MM.1S (cell line): ENCODE measurements at regions not wholly inside any gene's neighbourhood (a gene's known extent, or its start where the extent isn't known, plus 50 kb on each side); places are given as distances from the start of the nearest gene placed in this dataset.

Experiments used
- EZH2 ChIP-seq: fragments of 300-600 bp; sonication (generic); optimal IDR thresholded peaks from 2 replicates; pipeline ENCODE3; 2017; ENCODE audit warnings: low read depth, mild to moderate bottlenecking, antibody characterized with exemption, low read length, mixed read lengths
- TF ChIP-seq, protein P1 (sequence below): fragments of 300-600 bp; sonication (generic); IDR thresholded peaks from 2 replicates; pipeline ENCODE4 v1.5.1; 2016; ENCODE audit warnings: antibody characterized with exemption, low read length, mixed read lengths

DNA sequence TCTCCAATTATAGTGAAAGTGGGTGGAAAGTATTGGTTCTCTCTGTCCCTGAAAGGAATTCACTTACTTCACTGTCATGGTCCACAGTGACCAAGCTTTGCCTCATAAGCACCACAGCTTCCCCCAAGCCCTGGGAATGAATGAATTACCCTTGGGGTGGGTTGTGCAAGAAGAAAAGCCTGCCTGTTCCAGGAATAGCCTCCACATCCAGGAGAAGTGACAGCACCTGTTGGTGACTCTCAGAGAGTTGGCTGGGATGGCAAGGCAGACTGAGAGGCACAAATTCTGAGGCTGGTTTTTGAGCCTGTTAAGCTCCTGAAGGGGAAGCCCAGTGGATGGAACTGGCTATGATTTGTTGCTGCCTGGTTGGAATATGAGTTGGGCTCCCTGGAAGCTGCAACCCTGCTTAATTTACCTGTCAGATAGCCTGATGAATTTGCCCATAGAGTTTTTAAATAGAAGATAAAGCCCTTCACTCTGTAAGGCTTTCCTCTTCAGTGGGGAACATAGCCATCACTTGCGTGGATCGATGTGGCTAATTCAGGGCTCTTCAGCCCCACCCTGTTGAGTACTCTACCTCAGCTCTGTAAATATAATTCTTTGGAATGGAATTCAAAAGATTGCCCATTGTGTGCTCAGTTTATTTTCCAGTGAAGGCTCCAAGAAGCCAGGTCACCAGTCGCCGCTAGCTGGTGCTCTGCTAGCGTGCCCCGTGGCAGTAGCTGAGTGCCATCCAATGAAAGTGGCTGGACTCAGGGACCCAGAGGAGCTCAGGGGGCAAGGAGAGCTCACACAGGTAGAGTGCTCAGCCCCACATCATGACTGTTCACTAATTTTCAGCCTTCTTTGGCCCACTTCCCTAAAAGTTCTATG, 479.3 kb downstream of the IRS1 start:
- TF ChIP-seq, protein P1, sequence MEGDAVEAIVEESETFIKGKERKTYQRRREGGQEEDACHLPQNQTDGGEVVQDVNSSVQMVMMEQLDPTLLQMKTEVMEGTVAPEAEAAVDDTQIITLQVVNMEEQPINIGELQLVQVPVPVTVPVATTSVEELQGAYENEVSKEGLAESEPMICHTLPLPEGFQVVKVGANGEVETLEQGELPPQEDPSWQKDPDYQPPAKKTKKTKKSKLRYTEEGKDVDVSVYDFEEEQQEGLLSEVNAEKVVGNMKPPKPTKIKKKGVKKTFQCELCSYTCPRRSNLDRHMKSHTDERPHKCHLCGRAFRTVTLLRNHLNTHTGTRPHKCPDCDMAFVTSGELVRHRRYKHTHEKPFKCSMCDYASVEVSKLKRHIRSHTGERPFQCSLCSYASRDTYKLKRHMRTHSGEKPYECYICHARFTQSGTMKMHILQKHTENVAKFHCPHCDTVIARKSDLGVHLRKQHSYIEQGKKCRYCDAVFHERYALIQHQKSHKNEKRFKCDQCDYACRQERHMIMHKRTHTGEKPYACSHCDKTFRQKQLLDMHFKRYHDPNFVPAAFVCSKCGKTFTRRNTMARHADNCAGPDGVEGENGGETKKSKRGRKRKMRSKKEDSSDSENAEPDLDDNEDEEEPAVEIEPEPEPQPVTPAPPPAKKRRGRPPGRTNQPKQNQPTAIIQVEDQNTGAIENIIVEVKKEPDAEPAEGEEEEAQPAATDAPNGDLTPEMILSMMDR: no peak
- TF ChIP-seq EZH2: no peak
